Sigmoid colon (tissue), 4 donors: ENCODE measurements at regions not wholly inside any gene's neighbourhood (a gene's known extent, or its start where the extent isn't known, plus 50 kb on each side); places are given as distances from the start of the nearest gene placed in this dataset.

ENCODE experiments used
- CTCF ChIP-seq, 4 experiments: fragments of 450-650 bp in 3 of 4; fragments of 200-600 bp in 1 of 4; IDR thresholded peaks; one replicate each; pipeline ENCODE4 v1.5.1; 2016 to 2019; ENCODE audit warnings: antibody characterized with exemption in 4 of 4, mild to moderate bottlenecking in 3 of 4, moderate library complexity in 2 of 4
- POLR2AphosphoS5 ChIP-seq, 4 donors: sonication (generic); formaldehyde crosslinking; IDR thresholded peaks; one replicate each; pipeline ENCODE4 v1.6.1; 2017; ENCODE audit warnings: antibody characterized with exemption in 4 of 4

- no peak for TF ChIP-seq CTCF (IDR thresholded peaks at IDR 0.05)
- TF ChIP-seq POLR2AphosphoS5 (IDR thresholded peaks at IDR 0.05), result no peak
Observed at GRCh38 chr6:145194389-145194788, 540.9 kb downstream of the EPM2A start.
